ENCODE measurements at regions not wholly inside any gene's neighbourhood (a gene's known extent, or its start where the extent isn't known, plus 50 kb on each side); places are given as distances from the start of the nearest gene placed in this dataset.

- POLR2A ChIA-PET: no interaction called here
- CTCF ChIA-PET: interaction anchor here (2.3 kb wide), 1 partner anchor 157 kb away, joined by 6 read pairs; no protein-coding TSS in a partner anchor
- Mint-ChIP-seq H3K27ac (no peak overlapping the region), H3K4me3 (no peak overlapping the region), H3K36me3 (ENCODE audit: low read depth) (no peaks in the 10 kb centered on the region), H3K4me1 (ENCODE audit: low read depth) (no peaks in the 10 kb centered on the region), H3K9me3 (no peaks in the 10 kb centered on the region), H3K27me3 (peaks cover 1% of the 10 kb centered on the region)
- ATAC-seq (no peak), DNase-seq (no peak)
- intact Hi-C loops (cut with micrococcal nuclease): no loop called here
- no peak for TF ChIP-seq CTCF (IDR thresholded peaks at IDR 0.05)
Measured at GRCh38 chr2:105526000-105526925, 127.4 kb upstream of the FHL2 start.

GRCh38 chr2:105525201-105525600 lies 126.3 kb upstream of the FHL2 start:
- ATAC-seq: no peak
- Mint-ChIP-seq H3K27me3 (peaks cover 1% of the 10 kb centered on the region), H3K4me1 (ENCODE audit: low read depth) (no peaks in the 10 kb centered on the region), H3K27ac (no peak overlapping the region), H3K9me3 (no peaks in the 10 kb centered on the region), H3K36me3 (ENCODE audit: low read depth) (no peaks in the 10 kb centered on the region), H3K4me3 (no peak overlapping the region)
- CTCF ChIA-PET: interaction anchor here (1.0 kb wide), 1 partner anchor 156 kb away, joined by 3 read pairs; no protein-coding TSS in a partner anchor
- POLR2A ChIA-PET: no interaction called here
- no peak for DNase-seq
- intact Hi-C loops (cut with micrococcal nuclease): no loop called here
- TF ChIP-seq CTCF (IDR thresholded peaks at IDR 0.05): no peak

GRCh38 chr2:105522645-105523044 lies 123.8 kb upstream of the FHL2 start:
- POLR2A ChIA-PET: interaction anchor here (0.9 kb wide), 1 partner anchor 137 kb away, joined by 3 read pairs; no protein-coding TSS in a partner anchor
- CTCF ChIA-PET: interaction anchor here (1.0 to 6.0 kb wide), 2 partner anchors 155 to 178 kb away, joined by 4 to 55 read pairs; no protein-coding TSS in a partner anchor
- DNase-seq: no peak
- Mint-ChIP-seq H3K9me3 (no peaks in the 10 kb centered on the region), H3K27ac (no peak overlapping the region), H3K27me3 (no peaks in the 10 kb centered on the region), H3K36me3 (ENCODE audit: low read depth) (no peaks in the 10 kb centered on the region), H3K4me1 (ENCODE audit: low read depth) (no peaks in the 10 kb centered on the region), H3K4me3 (no peak overlapping the region)
- intact Hi-C loops (cut with micrococcal nuclease): no loop called here
- ATAC-seq: no peak
- TF ChIP-seq CTCF (IDR thresholded peaks at IDR 0.05): no peak

GRCh38 chr2:105521616-105522015 lies 122.8 kb upstream of the FHL2 start:
- no peak overlapping the region for H3K4me3 Mint-ChIP-seq
- CTCF ChIA-PET: interaction anchor here (0.6 to 6.0 kb wide), 15 partner anchors 10 to 487 kb away, joined by 3 to 55 read pairs (median 4); no protein-coding TSS in a partner anchor
- no peak for TF ChIP-seq CTCF (IDR thresholded peaks at IDR 0.05)
- DNase-seq (no peak), ATAC-seq (no peak)
- H3K4me1 Mint-ChIP-seq (ENCODE audit: low read depth): no peaks in the 10 kb centered on the region
- no peak overlapping the region for H3K27ac Mint-ChIP-seq
- intact Hi-C loops (cut with micrococcal nuclease): loop anchor here (1.0 kb wide), 1 partner anchor 151 kb away; no protein-coding TSS in a partner anchor
- H3K27me3 Mint-ChIP-seq: no peaks in the 10 kb centered on the region
- no peaks in the 10 kb centered on the region for H3K36me3 Mint-ChIP-seq (ENCODE audit: low read depth)
- no peaks in the 10 kb centered on the region for H3K9me3 Mint-ChIP-seq
- POLR2A ChIA-PET: no interaction called here

- Mint-ChIP-seq H3K27ac (no peak overlapping the region), H3K4me1 (ENCODE audit: low read depth) (no peaks in the 10 kb centered on the region), H3K9me3 (no peaks in the 10 kb centered on the region), H3K36me3 (ENCODE audit: low read depth) (no peaks in the 10 kb centered on the region), H3K4me3 (no peak overlapping the region), H3K27me3 (no peaks in the 10 kb centered on the region)
- ChIA-PET CTCF (interaction anchor here (0.5 to 6.0 kb wide), 18 partner anchors 10 to 487 kb away, joined by 3 to 55 read pairs (median 4); no protein-coding TSS in a partner anchor), POLR2A (no interaction called here)
- TF ChIP-seq CTCF (IDR thresholded peaks at IDR 0.05): peak; percentile 92
- DNase-seq (no peak), ATAC-seq (no peak)
- intact Hi-C loops (cut with micrococcal nuclease): loop anchor here (1.0 kb wide), 1 partner anchor 151 kb away; no protein-coding TSS in a partner anchor
Measured at GRCh38 chr2:105521176-105521575, 122.3 kb upstream of the FHL2 start.
